H9 (cell line): ENCODE measurements at regions not wholly inside any gene's neighbourhood (a gene's known extent, or its start where the extent isn't known, plus 50 kb on each side); places are given as distances from the start of the nearest gene placed in this dataset.

Experiments used
- DNase-seq: peaks from one replicate; pipeline ENCODE4 v3.0.0-alpha.2; 2017
- H2AFZ ChIP-seq: one replicate; pipeline ENCODE4 v1.6.1; 2013; ENCODE audit warnings: mild to moderate bottlenecking, low read length, control low read depth, moderate library complexity
- H2AK5ac ChIP-seq: 2 replicates; pipeline ENCODE4 v1.6.1; 2013; ENCODE audit warnings: low read length, control low read depth, mixed read lengths; ENCODE audit not compliant: insufficient read length
- H2BK120ac ChIP-seq: one replicate; pipeline ENCODE4 v1.6.1; 2013; ENCODE audit warnings: low read depth, mild to moderate bottlenecking, low read length, control low read depth, inconsistent platforms; ENCODE audit not compliant: poor library complexity, severe bottlenecking
- H2BK12ac ChIP-seq: 2 replicates; pipeline ENCODE4 v1.6.1; 2013; ENCODE audit warnings: low read length, control low read depth, mixed read lengths, low read depth; ENCODE audit not compliant: insufficient read length
- H2BK15ac ChIP-seq: 2 replicates; pipeline ENCODE4 v1.6.1; 2013; ENCODE audit warnings: low read depth, low read length, control low read depth
- H2BK20ac ChIP-seq: one replicate; pipeline ENCODE4 v1.6.1; 2013; ENCODE audit warnings: low read depth, mild to moderate bottlenecking, low read length, control low read depth, inconsistent platforms; ENCODE audit not compliant: poor library complexity, severe bottlenecking
- H2BK5ac ChIP-seq: 2 replicates; pipeline ENCODE4 v1.6.1; 2013; ENCODE audit warnings: low read length, control low read depth, mixed read lengths; ENCODE audit not compliant: insufficient read length
- H3K14ac ChIP-seq: 2 replicates; pipeline ENCODE4 v1.6.1; 2013; ENCODE audit warnings: low read length, control low read depth; ENCODE audit not compliant: insufficient read depth
- H3K18ac ChIP-seq: 2 replicates; pipeline ENCODE4 v1.6.1; 2013; ENCODE audit warnings: low read depth, mild to moderate bottlenecking, mixed read lengths, low read length, control low read depth; ENCODE audit not compliant: insufficient read length
- H3K23ac ChIP-seq: 2 replicates; pipeline ENCODE4 v1.6.1; 2013; ENCODE audit warnings: low read length, control low read depth, mixed read lengths, low read depth; ENCODE audit not compliant: insufficient read length
- H3K23me2 ChIP-seq: 2 replicates; pipeline ENCODE4 v1.6.1; 2013; ENCODE audit warnings: low read depth, mild to moderate bottlenecking, mixed read lengths, low read length, control low read depth; ENCODE audit not compliant: insufficient read length, poor library complexity, severe bottlenecking
- H3K27ac ChIP-seq: 2 replicates; pipeline ENCODE4 v1.5.1; 2013; ENCODE audit warnings: low read length, control low read depth, mixed read lengths, low read depth; ENCODE audit not compliant: insufficient read length
- H3K27me3 ChIP-seq: 2 replicates; pipeline ENCODE4 v1.6.1; 2013; ENCODE audit warnings: low read length, control low read depth, inconsistent platforms; ENCODE audit not compliant: insufficient read depth
- H3K4ac ChIP-seq: 2 replicates; pipeline ENCODE4 v1.6.1; 2013; ENCODE audit warnings: low read depth, mild to moderate bottlenecking, control low read depth, inconsistent platforms, low read length, moderate library complexity
- H3K4me1 ChIP-seq: 2 replicates; pipeline ENCODE4 v1.6.1; 2013; ENCODE audit warnings: low read length, control low read depth, inconsistent platforms; ENCODE audit not compliant: insufficient read depth
- H3K4me2 ChIP-seq: 2 replicates; pipeline ENCODE4 v1.6.1; 2013; ENCODE audit warnings: low read length, control low read depth, mixed read lengths; ENCODE audit not compliant: insufficient read length, insufficient read depth
- H3K56ac ChIP-seq: 2 replicates; pipeline ENCODE4 v1.6.1; 2013; ENCODE audit warnings: low read depth, mild to moderate bottlenecking, mixed read lengths, low read length, control low read depth; ENCODE audit not compliant: insufficient read length
- H3K79me1 ChIP-seq: 2 replicates; pipeline ENCODE4 v1.6.1; 2013; ENCODE audit warnings: low read depth, mild to moderate bottlenecking, moderate library complexity, low read length, control low read depth, inconsistent platforms; ENCODE audit not compliant: insufficient read depth, poor library complexity, severe bottlenecking
- H3K79me2 ChIP-seq: 2 replicates; pipeline ENCODE4 v1.6.1; 2013; ENCODE audit warnings: low read length, control low read depth, inconsistent platforms; ENCODE audit not compliant: insufficient read depth
- H3K9ac ChIP-seq: 2 replicates; pipeline ENCODE4 v1.6.1; 2013; ENCODE audit warnings: low read length, control low read depth, mixed read lengths; ENCODE audit not compliant: insufficient read length; ENCODE audit errors: extremely low read depth
- H3K9me3 ChIP-seq: one replicate; pipeline ENCODE4 v1.6.1; 2013; ENCODE audit warnings: low read depth, low read length, inconsistent platforms; ENCODE audit not compliant: control insufficient read depth
- H3T11ph ChIP-seq: one replicate; pipeline ENCODE4 v1.6.1; 2013; ENCODE audit warnings: mild to moderate bottlenecking, low read length, control low read depth, inconsistent platforms
- H4K20me1 ChIP-seq: one replicate; pipeline ENCODE4 v1.6.1; 2013; ENCODE audit not compliant: control insufficient read depth, insufficient read length, insufficient read depth
- H4K5ac ChIP-seq: 2 replicates; pipeline ENCODE4 v1.6.1; 2013; ENCODE audit warnings: low read depth, mild to moderate bottlenecking, mixed read lengths, low read length, control low read depth; ENCODE audit not compliant: insufficient read length
- H4K8ac ChIP-seq: replicated peaks from 2 replicates; pipeline ENCODE4 v1.6.1; 2013; ENCODE audit warnings: low read length, control low read depth, mixed read lengths, low read depth; ENCODE audit not compliant: insufficient read length
- H4K91ac ChIP-seq: 2 replicates; pipeline ENCODE4 v1.6.1; 2013; ENCODE audit warnings: low read depth, mild to moderate bottlenecking, moderate library complexity, mixed read lengths, low read length, control low read depth; ENCODE audit not compliant: insufficient read length
- H3K27ac Mint-ChIP-seq, 3 experiments: 2 replicates in 2 of 3; 3 replicates in 1 of 3; pipeline ENCODE4 v1.8.0; 2020 to 2021; ENCODE audit warnings: mixed read lengths in 3 of 3, mild to moderate bottlenecking in 1 of 3, moderate library complexity in 1 of 3
- H3K27me3 Mint-ChIP-seq: 2 replicates; pipeline ENCODE4 v1.8.0; 2021; ENCODE audit warnings: low read depth, mild to moderate bottlenecking, moderate library complexity, mixed read lengths
- H3K36me3 Mint-ChIP-seq, 3 experiments: 2 replicates in 2 of 3; 3 replicates in 1 of 3; pipeline ENCODE4 v1.8.0; 2020 to 2021; ENCODE audit warnings: low read depth in 3 of 3, mixed read lengths in 3 of 3; ENCODE audit not compliant: insufficient read depth in 1 of 3
- H3K4me1 Mint-ChIP-seq, 2 experiments: 2 replicates each; pipeline ENCODE4 v1.8.0; 2020; ENCODE audit warnings: mixed read lengths in 2 of 2
- H3K4me3 Mint-ChIP-seq, 2 experiments: 2 replicates in 1 of 2; 3 replicates in 1 of 2; pipeline ENCODE4 v1.8.0; 2020 to 2021; ENCODE audit warnings: mild to moderate bottlenecking in 2 of 2, mixed read lengths in 2 of 2, moderate library complexity in 1 of 2
- H3K9me3 Mint-ChIP-seq, 2 experiments: 2 replicates in 1 of 2; 3 replicates in 1 of 2; pipeline ENCODE4 v1.8.0; 2020; ENCODE audit warnings: mild to moderate bottlenecking in 2 of 2, mixed read lengths in 2 of 2, moderate library complexity in 1 of 2
- CTCF ChIP-seq: fragments of 200-600 bp; sonication (generic); conservative IDR thresholded peaks from 3 replicates; pipeline ENCODE4 v1.8.0; 2021; ENCODE audit warnings: antibody characterized with exemption, mild to moderate bottlenecking
- WGBS: extraction: QIAGEN DNeasy Blood & Tissue Kit; methylation state at CpG from one replicate; pipeline ENCODE4 v1.1.7; 2013; ENCODE audit warnings: missing lambda C conversion rate, low lambda C conversion rate, mixed read lengths; ENCODE audit not compliant: insufficient read length; ENCODE audit errors: extremely low coverage; 5-methylcytosine and 5-hydroxymethylcytosine counted together

- H3K79me2 ChIP-seq = no peaks in the 10 kb centered on the region
- H3K14ac ChIP-seq = no peak overlapping the region
- no peak overlapping the region for H2BK20ac ChIP-seq
- H3K4me1 Mint-ChIP-seq = no peaks in the 10 kb centered on the region
- H3K4ac ChIP-seq = no peak overlapping the region
- no CpG with 5 or more reads among the region's 3 CpGs for WGBS
- H2BK12ac ChIP-seq = no peak overlapping the region
- no peak overlapping the region for H3K56ac ChIP-seq
- no peak overlapping the region for H3K23ac ChIP-seq
- H2AK5ac ChIP-seq = no peak overlapping the region
- H3K27ac Mint-ChIP-seq = no peak overlapping the region
- H3K9ac ChIP-seq = no peak overlapping the region
- no peak overlapping the region for H2BK120ac ChIP-seq
- H4K8ac ChIP-seq = no peak overlapping the region
- no peak overlapping the region for H2BK5ac ChIP-seq
- no peaks in the 10 kb centered on the region for H4K20me1 ChIP-seq
- no peak for TF ChIP-seq CTCF
- no peaks in the 10 kb centered on the region for H3K9me3 Mint-ChIP-seq
- no peak overlapping the region for H2AFZ ChIP-seq
- H2BK15ac ChIP-seq = no peak overlapping the region
- no peak overlapping the region for H4K91ac ChIP-seq
- no peak overlapping the region for H3K4me3 Mint-ChIP-seq
- H3K27ac ChIP-seq = no peak overlapping the region
- no peak overlapping the region for H3T11ph ChIP-seq
- no peak overlapping the region for H3K4me2 ChIP-seq
- no peaks in the 10 kb centered on the region for H3K23me2 ChIP-seq
- no peaks in the 10 kb centered on the region for H3K27me3 Mint-ChIP-seq
- H3K79me1 ChIP-seq = no peaks in the 10 kb centered on the region
- DNase-seq = no peak
- no peak overlapping the region for H4K5ac ChIP-seq
- no peaks in the 10 kb centered on the region for H3K9me3 ChIP-seq
- no peak overlapping the region for H3K18ac ChIP-seq
- no peaks in the 10 kb centered on the region for H3K27me3 ChIP-seq
- no peaks in the 10 kb centered on the region for H3K36me3 Mint-ChIP-seq
- no peaks in the 10 kb centered on the region for H3K4me1 ChIP-seq
Observed at GRCh38 chr3:68049776-68050175, 395.4 kb upstream of the SUCLG2 start.
